ENCODE measurements at regions not wholly inside any gene's neighbourhood (a gene's known extent, or its start where the extent isn't known, plus 50 kb on each side); places are given as distances from the start of the nearest gene placed in this dataset.

DNA sequence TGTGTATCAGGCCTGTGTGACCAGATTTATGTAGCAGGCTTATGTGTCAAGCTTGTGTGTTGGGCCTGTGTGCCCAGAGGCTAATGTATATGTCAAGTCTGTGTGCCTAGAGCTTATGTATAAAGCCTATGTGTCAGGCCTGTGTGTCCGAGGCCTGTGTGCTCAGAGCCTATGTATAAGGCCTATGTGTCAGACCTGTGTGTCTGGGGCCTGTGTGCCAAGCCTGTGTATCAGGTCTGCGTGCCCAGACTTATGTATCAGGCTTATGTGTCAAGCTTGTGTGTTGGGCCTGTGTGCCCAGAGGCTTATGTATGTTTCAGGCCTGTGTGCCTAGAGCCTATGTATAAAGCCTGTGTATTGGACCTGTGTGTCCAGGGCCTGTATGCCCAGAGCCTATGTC, 249.3 kb upstream of the AVPR1A start:
- TF ChIP-seq POLR2A (IDR thresholded peaks at IDR 0.05) = no peak
- TF ChIP-seq, protein P1, sequence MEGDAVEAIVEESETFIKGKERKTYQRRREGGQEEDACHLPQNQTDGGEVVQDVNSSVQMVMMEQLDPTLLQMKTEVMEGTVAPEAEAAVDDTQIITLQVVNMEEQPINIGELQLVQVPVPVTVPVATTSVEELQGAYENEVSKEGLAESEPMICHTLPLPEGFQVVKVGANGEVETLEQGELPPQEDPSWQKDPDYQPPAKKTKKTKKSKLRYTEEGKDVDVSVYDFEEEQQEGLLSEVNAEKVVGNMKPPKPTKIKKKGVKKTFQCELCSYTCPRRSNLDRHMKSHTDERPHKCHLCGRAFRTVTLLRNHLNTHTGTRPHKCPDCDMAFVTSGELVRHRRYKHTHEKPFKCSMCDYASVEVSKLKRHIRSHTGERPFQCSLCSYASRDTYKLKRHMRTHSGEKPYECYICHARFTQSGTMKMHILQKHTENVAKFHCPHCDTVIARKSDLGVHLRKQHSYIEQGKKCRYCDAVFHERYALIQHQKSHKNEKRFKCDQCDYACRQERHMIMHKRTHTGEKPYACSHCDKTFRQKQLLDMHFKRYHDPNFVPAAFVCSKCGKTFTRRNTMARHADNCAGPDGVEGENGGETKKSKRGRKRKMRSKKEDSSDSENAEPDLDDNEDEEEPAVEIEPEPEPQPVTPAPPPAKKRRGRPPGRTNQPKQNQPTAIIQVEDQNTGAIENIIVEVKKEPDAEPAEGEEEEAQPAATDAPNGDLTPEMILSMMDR (IDR thresholded peaks at IDR 0.05) = no peak

Measured in prostate gland (tissue), 2 donors.